ENCODE measurements at regions not wholly inside any gene's neighbourhood (a gene's known extent, or its start where the extent isn't known, plus 50 kb on each side); places are given as distances from the start of the nearest gene placed in this dataset.

DNA sequence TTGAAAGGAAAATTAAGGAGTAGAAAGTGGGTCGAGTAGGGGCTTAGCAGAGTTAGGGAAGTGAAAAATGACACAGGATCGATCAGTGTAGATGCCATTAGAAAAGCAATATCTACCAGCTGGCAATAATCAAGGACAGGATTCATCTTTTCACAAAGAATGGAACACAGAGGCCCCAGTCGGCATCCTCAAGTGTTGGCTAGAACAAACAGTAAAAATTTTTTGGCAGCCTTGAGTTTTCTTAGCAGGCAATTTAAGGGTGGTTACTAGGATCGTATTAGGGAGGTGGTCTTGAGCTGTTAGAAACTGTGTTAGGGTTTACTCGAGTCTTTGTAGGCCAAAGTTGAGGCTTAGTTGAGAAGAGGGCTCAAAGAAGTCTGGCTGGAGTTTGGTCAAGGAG, 658.8 kb upstream of the SGO1 start:
- no peaks in the 10 kb centered on the region for H3K9me3 Mint-ChIP-seq (ENCODE audit: low read depth, unreplicated experiment)

DNA sequence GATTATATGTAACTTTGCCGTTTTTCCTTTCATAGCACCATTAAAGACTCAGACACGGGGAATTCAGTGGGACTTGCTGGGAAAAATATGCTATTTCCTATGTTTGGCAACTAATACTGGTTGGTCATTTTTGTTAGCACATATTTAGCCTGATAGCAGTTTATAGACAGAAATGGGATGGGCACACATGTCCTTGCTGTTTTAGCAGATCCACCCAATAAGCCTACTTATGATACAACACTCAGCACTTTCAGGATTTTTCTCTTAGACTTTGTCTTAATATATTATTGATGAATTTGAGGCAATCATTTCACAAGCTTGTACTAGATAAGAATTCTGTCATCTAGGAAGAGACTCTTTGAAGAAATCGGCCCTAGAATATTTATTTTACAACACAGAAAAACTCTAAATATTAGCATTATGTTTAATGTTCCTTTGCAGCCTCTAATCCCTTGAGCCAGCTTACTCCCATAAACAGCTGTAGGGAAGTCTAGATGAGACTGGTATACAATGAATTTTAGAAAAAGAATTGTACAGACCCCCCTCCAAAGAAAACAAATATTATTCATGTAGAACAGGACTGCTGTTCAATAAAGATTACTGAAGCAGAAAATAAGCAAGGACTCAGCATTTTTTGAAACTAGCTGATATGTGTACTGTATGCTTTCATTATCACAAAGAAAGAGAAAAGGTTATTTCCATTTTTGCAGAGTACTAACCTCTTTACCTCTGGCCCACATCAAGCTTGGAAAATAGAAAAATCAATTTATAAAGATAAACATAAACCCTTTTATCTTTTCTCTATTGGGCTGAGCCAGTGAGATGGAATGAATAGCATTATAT, 656.8 kb upstream of the SGO1 start:
- no peaks in the 10 kb centered on the region for H3K27me3 Mint-ChIP-seq (ENCODE audit: unreplicated experiment)
- TF ChIP-seq, protein P1, sequence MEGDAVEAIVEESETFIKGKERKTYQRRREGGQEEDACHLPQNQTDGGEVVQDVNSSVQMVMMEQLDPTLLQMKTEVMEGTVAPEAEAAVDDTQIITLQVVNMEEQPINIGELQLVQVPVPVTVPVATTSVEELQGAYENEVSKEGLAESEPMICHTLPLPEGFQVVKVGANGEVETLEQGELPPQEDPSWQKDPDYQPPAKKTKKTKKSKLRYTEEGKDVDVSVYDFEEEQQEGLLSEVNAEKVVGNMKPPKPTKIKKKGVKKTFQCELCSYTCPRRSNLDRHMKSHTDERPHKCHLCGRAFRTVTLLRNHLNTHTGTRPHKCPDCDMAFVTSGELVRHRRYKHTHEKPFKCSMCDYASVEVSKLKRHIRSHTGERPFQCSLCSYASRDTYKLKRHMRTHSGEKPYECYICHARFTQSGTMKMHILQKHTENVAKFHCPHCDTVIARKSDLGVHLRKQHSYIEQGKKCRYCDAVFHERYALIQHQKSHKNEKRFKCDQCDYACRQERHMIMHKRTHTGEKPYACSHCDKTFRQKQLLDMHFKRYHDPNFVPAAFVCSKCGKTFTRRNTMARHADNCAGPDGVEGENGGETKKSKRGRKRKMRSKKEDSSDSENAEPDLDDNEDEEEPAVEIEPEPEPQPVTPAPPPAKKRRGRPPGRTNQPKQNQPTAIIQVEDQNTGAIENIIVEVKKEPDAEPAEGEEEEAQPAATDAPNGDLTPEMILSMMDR (IDR thresholded peaks at IDR 0.05; ENCODE audit: unreplicated experiment): no peak
- no TSS peak for BruUV-seq (replicated peaks)
- H3K4me3 Mint-ChIP-seq (ENCODE audit: low read depth, unreplicated experiment): no peak overlapping the region
- H3K27ac Mint-ChIP-seq (ENCODE audit: unreplicated experiment): no peak overlapping the region
- intact Hi-C loops (cut with micrococcal nuclease; ENCODE audit: unreplicated experiment): no loop called here
- no peaks in the 10 kb centered on the region for H3K36me3 Mint-ChIP-seq (ENCODE audit: insufficient read depth, unreplicated experiment)
- CTCF ChIA-PET: no interaction called here
- no peaks in the 10 kb centered on the region for H3K9me3 Mint-ChIP-seq (ENCODE audit: low read depth, unreplicated experiment)
- DNase-seq: no peak
- H3K4me1 Mint-ChIP-seq (ENCODE audit: low read depth, unreplicated experiment): no peaks in the 10 kb centered on the region

More for the DNA sequence above, 658.8 kb upstream of the SGO1 start:
- Mint-ChIP-seq H3K27me3 (ENCODE audit: unreplicated experiment) (no peaks in the 10 kb centered on the region), H3K36me3 (ENCODE audit: insufficient read depth, unreplicated experiment) (no peaks in the 10 kb centered on the region), H3K4me3 (ENCODE audit: low read depth, unreplicated experiment) (no peak overlapping the region), H3K4me1 (ENCODE audit: low read depth, unreplicated experiment) (no peaks in the 10 kb centered on the region), H3K27ac (ENCODE audit: unreplicated experiment) (no peak overlapping the region)
- DNase-seq: no peak
- intact Hi-C loops (cut with micrococcal nuclease; ENCODE audit: unreplicated experiment): no loop called here
- BruUV-seq (replicated peaks): no TSS peak
- CTCF ChIA-PET: no interaction called here
- TF ChIP-seq, protein P1 (IDR thresholded peaks at IDR 0.05; ENCODE audit: unreplicated experiment): no peak

DNA sequence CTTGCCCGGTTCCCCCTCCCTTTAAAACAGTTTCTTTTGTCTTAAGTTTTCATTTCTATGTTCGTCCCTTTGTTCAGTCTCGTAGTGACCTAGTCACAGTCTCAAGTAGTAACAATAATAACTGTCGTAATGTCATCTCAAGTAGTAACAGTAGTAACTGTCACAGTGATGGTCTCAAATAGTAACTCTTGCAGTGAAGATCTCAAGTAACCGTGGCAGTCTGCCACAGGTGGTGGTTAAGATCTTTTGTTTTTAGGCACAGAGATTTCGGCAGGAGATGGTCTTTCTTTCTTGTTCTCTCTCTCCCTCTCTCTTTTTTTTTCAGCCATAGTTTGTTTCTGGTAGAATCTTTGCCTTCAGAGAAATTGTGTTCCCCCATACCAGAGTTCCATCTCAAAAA, 656.0 kb upstream of the SGO1 start:
- no peaks in the 10 kb centered on the region for H3K9me3 Mint-ChIP-seq (ENCODE audit: low read depth, unreplicated experiment)
- H3K4me3 Mint-ChIP-seq (ENCODE audit: low read depth, unreplicated experiment): no peak overlapping the region
- TF ChIP-seq, protein P1 (IDR thresholded peaks at IDR 0.05; ENCODE audit: unreplicated experiment): no peak
- no peaks in the 10 kb centered on the region for H3K27me3 Mint-ChIP-seq (ENCODE audit: unreplicated experiment)
- H3K36me3 Mint-ChIP-seq (ENCODE audit: insufficient read depth, unreplicated experiment): no peaks in the 10 kb centered on the region
- H3K27ac Mint-ChIP-seq (ENCODE audit: unreplicated experiment): no peak overlapping the region
- CTCF ChIA-PET: no interaction called here
- intact Hi-C loops (cut with micrococcal nuclease; ENCODE audit: unreplicated experiment): no loop called here
- BruUV-seq (replicated peaks): no TSS peak
- DNase-seq: no peak
- H3K4me1 Mint-ChIP-seq (ENCODE audit: low read depth, unreplicated experiment): no peaks in the 10 kb centered on the region

DNA sequence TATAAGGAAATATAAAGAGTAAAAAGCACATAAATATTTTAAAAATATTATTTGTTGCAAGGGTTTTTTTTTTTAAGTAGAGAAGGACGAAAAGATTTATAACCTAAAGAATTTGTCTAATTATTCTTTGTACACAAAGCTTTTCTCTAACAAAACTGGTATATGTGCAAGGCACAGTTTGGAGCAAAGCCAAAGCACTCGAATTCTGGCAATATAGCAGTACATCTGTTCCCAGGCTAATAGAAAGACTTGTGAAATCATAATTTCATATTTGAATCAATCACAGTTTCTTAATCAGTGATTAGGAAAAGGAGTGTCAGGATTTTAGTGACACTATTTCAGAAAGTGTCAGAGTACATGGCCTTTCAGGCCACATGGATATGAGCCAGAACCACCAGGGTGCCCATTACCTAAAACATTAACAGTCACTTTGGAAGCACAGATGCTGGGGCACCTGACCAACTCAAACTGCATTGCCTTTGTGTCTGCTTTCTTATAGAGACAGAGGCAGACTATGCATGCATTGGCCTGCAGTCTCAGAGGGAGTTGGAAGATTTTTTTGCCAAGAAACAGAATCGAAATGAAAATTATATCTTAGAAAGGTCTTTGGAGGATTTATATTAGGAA, 651.8 kb upstream of the SGO1 start:
- no peak overlapping the region for H3K4me3 Mint-ChIP-seq (ENCODE audit: low read depth, unreplicated experiment)
- CTCF ChIA-PET: no interaction called here
- no peak overlapping the region for H3K27ac Mint-ChIP-seq (ENCODE audit: unreplicated experiment)
- H3K9me3 Mint-ChIP-seq (ENCODE audit: low read depth, unreplicated experiment): no peaks in the 10 kb centered on the region
- BruUV-seq (replicated peaks): no TSS peak
- DNase-seq: no peak
- no peaks in the 10 kb centered on the region for H3K4me1 Mint-ChIP-seq (ENCODE audit: low read depth, unreplicated experiment)
- intact Hi-C loops (cut with micrococcal nuclease; ENCODE audit: unreplicated experiment): no loop called here
- no peaks in the 10 kb centered on the region for H3K27me3 Mint-ChIP-seq (ENCODE audit: unreplicated experiment)
- no peaks in the 10 kb centered on the region for H3K36me3 Mint-ChIP-seq (ENCODE audit: insufficient read depth, unreplicated experiment)
- TF ChIP-seq, protein P1 (IDR thresholded peaks at IDR 0.05; ENCODE audit: unreplicated experiment): no peak

Measured in Calu3 (cell line).